ENCODE measurements at regions not wholly inside any gene's neighbourhood (a gene's known extent, or its start where the extent isn't known, plus 50 kb on each side); places are given as distances from the start of the nearest gene placed in this dataset.

DNA sequence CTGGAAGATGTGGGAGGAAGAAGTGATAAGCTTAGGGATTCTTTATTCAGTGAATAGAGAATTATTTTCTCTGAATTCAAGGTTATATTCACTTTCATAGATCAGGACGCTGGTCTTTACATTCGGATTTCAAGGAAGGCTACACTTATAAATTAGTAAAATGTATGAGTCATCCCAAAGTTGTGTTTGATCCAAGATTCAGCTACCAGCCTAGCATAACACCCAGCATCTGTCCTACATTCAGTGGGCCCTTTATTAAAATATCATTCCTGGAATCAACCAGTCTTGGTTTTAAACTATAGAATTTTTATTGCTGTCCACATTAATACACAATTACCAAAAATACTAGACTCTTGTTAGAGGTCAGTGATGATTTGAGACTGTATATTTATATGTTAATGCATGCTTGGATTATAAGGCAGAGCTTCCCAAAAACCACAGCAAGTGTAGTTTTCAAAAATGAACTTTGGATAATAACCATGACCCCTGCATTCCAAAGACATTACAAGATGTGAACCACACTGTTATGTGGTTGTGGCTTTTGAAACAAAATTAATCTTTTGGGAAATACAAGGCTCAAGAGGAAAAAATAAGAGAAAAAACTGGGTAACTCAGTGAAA lies 210.7 kb upstream of the CNR1 start:
- TF ChIP-seq, protein P1, sequence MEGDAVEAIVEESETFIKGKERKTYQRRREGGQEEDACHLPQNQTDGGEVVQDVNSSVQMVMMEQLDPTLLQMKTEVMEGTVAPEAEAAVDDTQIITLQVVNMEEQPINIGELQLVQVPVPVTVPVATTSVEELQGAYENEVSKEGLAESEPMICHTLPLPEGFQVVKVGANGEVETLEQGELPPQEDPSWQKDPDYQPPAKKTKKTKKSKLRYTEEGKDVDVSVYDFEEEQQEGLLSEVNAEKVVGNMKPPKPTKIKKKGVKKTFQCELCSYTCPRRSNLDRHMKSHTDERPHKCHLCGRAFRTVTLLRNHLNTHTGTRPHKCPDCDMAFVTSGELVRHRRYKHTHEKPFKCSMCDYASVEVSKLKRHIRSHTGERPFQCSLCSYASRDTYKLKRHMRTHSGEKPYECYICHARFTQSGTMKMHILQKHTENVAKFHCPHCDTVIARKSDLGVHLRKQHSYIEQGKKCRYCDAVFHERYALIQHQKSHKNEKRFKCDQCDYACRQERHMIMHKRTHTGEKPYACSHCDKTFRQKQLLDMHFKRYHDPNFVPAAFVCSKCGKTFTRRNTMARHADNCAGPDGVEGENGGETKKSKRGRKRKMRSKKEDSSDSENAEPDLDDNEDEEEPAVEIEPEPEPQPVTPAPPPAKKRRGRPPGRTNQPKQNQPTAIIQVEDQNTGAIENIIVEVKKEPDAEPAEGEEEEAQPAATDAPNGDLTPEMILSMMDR (IDR thresholded peaks at IDR 0.05), result no peak
- TF ChIP-seq POLR2A (IDR thresholded peaks at IDR 0.05), result no peak

All from right lobe of liver (tissue), 4 donors.